ENCODE measurements at regions not wholly inside any gene's neighbourhood (a gene's known extent, or its start where the extent isn't known, plus 50 kb on each side); places are given as distances from the start of the nearest gene placed in this dataset.

DNA sequence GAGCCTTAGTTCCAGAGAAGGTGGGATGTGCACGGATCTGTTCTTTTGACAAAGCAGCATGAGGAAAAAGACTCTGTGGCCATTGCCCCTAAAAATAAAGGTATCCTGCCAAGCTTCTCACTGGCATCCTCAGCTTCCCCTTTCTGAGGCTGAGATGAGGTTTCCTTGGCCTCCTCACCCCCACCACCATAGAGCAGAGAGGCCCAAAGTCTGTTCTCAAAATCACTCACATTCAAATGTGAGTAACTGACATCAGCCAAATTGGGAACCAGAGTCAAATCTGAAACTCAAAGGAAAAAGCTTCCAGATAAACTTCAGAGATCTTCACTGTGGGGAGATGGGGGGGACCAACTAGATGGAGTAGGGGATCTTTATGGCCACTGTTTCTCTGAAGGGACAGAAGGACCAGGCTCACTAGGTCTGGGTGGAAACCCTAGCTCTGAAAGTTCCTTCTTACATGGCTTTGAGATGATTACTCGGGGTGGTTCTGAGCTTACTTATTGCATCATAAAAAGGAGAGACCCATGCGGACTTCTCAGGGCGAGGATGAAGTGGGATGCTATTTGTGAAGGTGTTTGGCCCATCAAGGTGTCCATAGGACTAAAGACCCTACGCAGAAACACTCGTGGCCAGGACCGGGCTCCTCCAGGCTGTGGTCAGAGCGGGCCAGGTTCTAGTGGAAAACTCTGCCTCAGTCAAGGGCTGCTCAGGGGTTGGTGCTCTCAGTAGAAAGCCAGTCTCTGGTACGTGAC is 61.5 kb upstream of the MEF2A start:
- no peak for DNase-seq (ENCODE audit: low spot score)
- ChIA-PET POLR2A (ENCODE audit: low non-redundant PET) (no interaction called here), CTCF (interaction anchor here (0.5 to 1.2 kb wide), 3 partner anchors 14 to 403 kb away, joined by 4 to 7 read pairs (median 4); no protein-coding TSS in a partner anchor)
- TF ChIP-seq, protein P1, sequence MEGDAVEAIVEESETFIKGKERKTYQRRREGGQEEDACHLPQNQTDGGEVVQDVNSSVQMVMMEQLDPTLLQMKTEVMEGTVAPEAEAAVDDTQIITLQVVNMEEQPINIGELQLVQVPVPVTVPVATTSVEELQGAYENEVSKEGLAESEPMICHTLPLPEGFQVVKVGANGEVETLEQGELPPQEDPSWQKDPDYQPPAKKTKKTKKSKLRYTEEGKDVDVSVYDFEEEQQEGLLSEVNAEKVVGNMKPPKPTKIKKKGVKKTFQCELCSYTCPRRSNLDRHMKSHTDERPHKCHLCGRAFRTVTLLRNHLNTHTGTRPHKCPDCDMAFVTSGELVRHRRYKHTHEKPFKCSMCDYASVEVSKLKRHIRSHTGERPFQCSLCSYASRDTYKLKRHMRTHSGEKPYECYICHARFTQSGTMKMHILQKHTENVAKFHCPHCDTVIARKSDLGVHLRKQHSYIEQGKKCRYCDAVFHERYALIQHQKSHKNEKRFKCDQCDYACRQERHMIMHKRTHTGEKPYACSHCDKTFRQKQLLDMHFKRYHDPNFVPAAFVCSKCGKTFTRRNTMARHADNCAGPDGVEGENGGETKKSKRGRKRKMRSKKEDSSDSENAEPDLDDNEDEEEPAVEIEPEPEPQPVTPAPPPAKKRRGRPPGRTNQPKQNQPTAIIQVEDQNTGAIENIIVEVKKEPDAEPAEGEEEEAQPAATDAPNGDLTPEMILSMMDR (conservative IDR thresholded peaks at IDR 0.05; ENCODE audit: low read depth) = no peak
- no peak overlapping the region for H3K27ac ChIP-seq

DNA sequence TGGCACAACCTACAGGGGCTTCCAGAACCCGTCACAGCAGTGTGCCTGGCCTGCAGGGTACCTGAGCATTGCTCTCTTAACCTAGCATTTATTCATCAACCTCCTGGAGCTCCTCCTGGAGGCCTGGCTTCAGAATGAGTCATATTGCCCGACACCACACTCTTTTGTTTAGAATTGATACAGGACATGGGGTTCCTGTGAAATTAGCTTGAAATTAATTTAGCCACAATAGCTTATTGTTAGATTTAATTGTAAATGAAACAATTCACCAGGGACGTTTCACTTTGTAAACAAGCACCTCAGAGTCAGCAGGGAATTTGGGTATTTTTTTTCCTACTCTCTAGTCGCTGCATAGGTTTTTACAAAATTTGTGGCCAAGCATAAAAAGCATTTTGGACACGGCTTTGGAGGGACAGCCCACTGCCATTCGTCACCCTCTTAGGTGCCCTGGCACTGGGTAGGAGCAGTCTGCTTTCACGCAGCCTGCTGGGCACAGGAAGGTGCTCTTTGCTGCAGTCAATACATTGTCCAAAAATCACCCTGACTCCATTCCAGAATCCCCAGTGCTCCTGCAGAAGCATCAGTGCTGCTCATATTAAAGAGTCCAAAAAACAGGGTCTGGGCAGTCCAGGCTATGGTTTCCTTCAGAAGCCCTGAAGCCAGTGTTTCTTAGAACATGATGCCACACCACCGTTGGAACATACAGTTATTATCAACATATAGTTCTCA is 60.8 kb upstream of the MEF2A start:
- no peak overlapping the region for H3K27ac ChIP-seq

DNA sequence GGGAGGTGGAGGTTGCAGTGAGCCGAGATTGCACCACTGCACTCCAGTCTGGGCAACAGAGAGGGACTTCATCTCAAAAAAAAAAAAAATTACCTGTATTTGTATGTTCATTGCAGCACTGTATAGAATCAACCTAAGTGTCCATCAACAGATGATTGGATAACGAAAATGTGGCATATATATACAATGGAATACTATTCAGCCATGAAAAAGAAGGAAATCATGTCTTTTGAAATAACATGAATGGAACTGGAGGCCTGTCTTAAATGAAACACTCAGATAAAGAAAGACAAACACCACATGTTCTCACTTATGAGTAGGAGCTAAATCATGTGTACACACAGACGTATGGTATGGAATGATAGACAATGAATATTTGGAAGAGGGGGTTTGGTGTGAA is 59.4 kb upstream of the MEF2A start:
- TF ChIP-seq, protein P1 (conservative IDR thresholded peaks at IDR 0.05; ENCODE audit: low read depth) = no peak
- DNase-seq (ENCODE audit: low spot score) = no peak
- ChIA-PET CTCF (interaction anchor here (0.6 kb wide), 1 partner anchor 18 kb away, joined by 5 read pairs; no protein-coding TSS in a partner anchor), POLR2A (ENCODE audit: low non-redundant PET) (no interaction called here)
- H3K27ac ChIP-seq = no peak overlapping the region

More for the DNA sequence above, 60.8 kb upstream of the MEF2A start:
- TF ChIP-seq, protein P1 (conservative IDR thresholded peaks at IDR 0.05; ENCODE audit: low read depth) = no peak
- ChIA-PET POLR2A (ENCODE audit: low non-redundant PET) (no interaction called here), CTCF (interaction anchor here (0.5 to 1.2 kb wide), 2 partner anchors 14 to 96 kb away, joined by 4 to 7 read pairs; no protein-coding TSS in a partner anchor)
- peak; percentile 40 for DNase-seq (ENCODE audit: low spot score)

DNA sequence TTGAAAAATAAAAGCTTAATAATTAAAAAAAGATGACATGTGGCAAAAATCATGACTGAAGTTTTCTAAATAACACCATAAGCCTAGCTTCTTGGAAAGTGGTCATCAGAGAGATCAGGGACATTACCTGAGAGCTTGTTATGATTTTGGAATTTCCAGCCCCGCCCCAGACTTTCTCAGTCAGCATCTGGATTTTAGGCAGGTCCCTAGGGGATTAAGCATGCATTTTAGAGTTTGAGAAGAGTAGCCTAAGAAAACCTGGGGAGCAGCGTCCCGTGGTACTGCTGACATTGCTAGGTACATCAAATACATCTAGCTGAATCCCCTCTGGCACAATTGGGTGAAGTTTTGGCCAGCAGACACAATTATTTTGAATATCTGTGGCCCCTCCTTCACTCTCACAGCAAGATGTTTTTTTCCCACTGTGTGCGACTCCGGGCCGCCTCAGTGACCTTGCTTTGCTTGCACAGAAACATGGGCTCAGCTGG is 58.7 kb upstream of the MEF2A start:
- DNase-seq (ENCODE audit: low spot score) = no peak
- TF ChIP-seq, protein P1 (conservative IDR thresholded peaks at IDR 0.05; ENCODE audit: low read depth) = no peak
- ChIA-PET CTCF (interaction anchor here (0.6 kb wide), 1 partner anchor 18 kb away, joined by 5 read pairs; no protein-coding TSS in a partner anchor), POLR2A (ENCODE audit: low non-redundant PET) (no interaction called here)
- H3K27ac ChIP-seq = no peak overlapping the region

DNA sequence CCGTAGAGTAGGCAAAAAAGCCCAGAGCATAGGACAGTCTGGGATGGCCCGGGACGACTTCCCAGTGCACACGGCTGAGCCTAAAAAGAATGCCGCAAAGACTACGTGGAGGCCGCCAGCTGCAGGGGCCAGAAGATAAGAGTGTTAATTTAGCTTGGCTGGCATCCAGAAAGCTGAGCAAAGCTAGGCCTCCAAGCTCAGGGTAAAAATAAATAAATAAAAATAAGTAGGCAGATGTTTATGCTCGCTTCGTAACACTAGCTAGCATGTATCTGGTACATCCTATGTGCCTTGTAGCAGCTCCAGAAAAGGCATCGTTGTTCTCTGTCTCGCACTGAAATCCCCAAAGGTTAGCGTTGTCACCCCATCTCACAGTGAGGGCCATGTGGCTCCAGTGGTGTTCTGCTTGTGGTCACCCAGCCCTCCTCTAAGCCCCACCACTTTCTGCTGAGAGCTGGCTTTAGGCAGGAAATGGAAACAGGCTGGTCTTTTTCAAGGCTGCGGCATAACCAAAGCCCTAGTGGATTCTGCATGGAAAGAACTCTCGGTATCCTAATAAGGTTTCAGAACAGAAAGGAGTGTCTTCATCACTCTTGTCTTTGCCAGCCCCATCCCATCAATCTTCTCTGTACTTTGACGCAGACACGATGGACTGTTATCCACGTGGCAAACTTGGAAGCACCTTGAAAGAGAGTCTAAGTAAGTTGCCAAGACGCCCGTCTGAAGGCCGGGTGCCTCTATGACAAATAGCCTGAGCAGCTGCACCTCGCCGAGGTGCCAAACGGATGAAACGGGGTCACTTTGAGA is 58.1 kb upstream of the MEF2A start:
- DNase-seq (ENCODE audit: low spot score) = no peak
- POLR2A ChIA-PET (ENCODE audit: low non-redundant PET) = no interaction called here

More for the DNA sequence above, 58.1 kb upstream of the MEF2A start:
- CTCF ChIA-PET = no interaction called here
- TF ChIP-seq, protein P1 (conservative IDR thresholded peaks at IDR 0.05; ENCODE audit: low read depth) = no peak
- no peak overlapping the region for H3K27ac ChIP-seq
